ENCODE measurements at regions not wholly inside any gene's neighbourhood (a gene's known extent, or its start where the extent isn't known, plus 50 kb on each side); places are given as distances from the start of the nearest gene placed in this dataset.

GRCh38 chr6:115441651-115442050, 619.0 kb downstream of the FRK start:
- Histone ChIP-seq H3K9me3 (ENCODE audit: control insufficient read depth in 1 of 2, insufficient read depth in 1 of 2, low read depth in 1 of 2, low read length in 2 of 2) (no peaks in the 10 kb centered on the region), H4K20me1 (ENCODE audit: insufficient read depth) (no peaks in the 10 kb centered on the region), H3K9ac (ENCODE audit: low read length) (no peak overlapping the region), H3K27me3 (ENCODE audit: insufficient read depth, low read length) (0 out of 2 replicates have a peak, but pooled peaks cover 4% of the 10 kb centered on the region), H3K27ac (ENCODE audit: low read depth, low read length) (no peak overlapping the region), H3K36me3 (ENCODE audit: control insufficient read depth in 1 of 2, insufficient read depth in 2 of 2, low read length in 2 of 2) (no peaks in the 10 kb centered on the region), H3K4me1 (ENCODE audit: control insufficient read depth in 1 of 2, insufficient read depth in 2 of 2, low read length in 2 of 2) (no peaks in the 10 kb centered on the region), H3K4me3 (replicated peaks in 1 of 2; ENCODE audit: low read depth in 1 of 2, low read length in 2 of 2) (no peak overlapping the region), H3K79me2 (ENCODE audit: insufficient read depth, low read length) (no peaks in the 10 kb centered on the region), H3K4me2 (ENCODE audit: low read length) (no peak overlapping the region), H2AFZ (ENCODE audit: low read depth, low read length, poor library complexity, severe bottlenecking) (no peak overlapping the region), H3K9me2 (ENCODE audit: insufficient read depth) (no peaks in the 10 kb centered on the region)
- ChIA-PET POLR2A (no interaction called here), CTCF (no interaction called here), RAD21 (ENCODE audit: low non-redundant PET in 1 of 2, low total read pairs in 2 of 2, uncharacterized antibody in 2 of 2, unreplicated experiment in 2 of 2) (no interaction called here)
- intact Hi-C loops (cut with micrococcal nuclease): no loop called here
- DNase-seq (ENCODE audit: low read depth, low spot score) (no peak), ATAC-seq (no peak)
- no peak for TF ChIP-seq EZH2phosphoT487 (IDR thresholded peaks at IDR 0.05; ENCODE audit: borderline replicate concordance)
- BruUV-seq (replicated peaks): no TSS peak

DNA sequence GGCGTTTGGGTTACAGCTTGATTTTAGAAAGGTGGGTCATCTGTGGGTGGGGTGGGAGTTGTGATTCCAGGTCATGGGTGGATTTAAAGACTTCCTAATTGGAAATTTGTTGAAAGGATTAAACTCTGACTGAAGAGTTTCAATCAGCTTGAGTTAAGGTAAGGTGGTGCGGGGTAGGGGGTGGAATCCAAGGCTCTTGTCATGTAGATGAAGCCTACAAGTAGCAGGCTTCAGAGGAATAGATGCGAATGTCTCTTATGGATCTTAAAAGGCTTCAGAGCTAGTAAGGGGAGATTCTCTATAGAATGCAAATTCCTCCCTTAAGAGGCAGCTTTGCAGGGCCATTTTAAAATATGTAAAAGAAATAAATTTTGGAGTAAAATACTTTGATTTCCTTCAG, 645.3 kb downstream of the FRK start:
- DNase-seq (ENCODE audit: low read depth, low spot score) (no peak), ATAC-seq (no peak)
- ChIA-PET POLR2A (no interaction called here), CTCF (no interaction called here), RAD21 (ENCODE audit: low non-redundant PET in 1 of 2, low total read pairs in 2 of 2, uncharacterized antibody in 2 of 2, unreplicated experiment in 2 of 2) (no interaction called here)
- TF ChIP-seq CEBPB (IDR thresholded peaks at IDR 0.05; ENCODE audit: low read depth) (no peak), POLR2AphosphoS5 (IDR thresholded peaks at IDR 0.05; ENCODE audit: low read depth, low read length) (no peak), SIN3A (IDR thresholded peaks at IDR 0.05; ENCODE audit: low read depth) (no peak), YY1 (IDR thresholded peaks at IDR 0.05; ENCODE audit: extremely low read depth, insufficient replicate concordance, low read depth, low read length) (no peak), REST (IDR thresholded peaks at IDR 0.05; ENCODE audit: low read depth) (no peak), JUND (IDR thresholded peaks at IDR 0.05) (no peak)
- TF ChIP-seq, protein P1, sequence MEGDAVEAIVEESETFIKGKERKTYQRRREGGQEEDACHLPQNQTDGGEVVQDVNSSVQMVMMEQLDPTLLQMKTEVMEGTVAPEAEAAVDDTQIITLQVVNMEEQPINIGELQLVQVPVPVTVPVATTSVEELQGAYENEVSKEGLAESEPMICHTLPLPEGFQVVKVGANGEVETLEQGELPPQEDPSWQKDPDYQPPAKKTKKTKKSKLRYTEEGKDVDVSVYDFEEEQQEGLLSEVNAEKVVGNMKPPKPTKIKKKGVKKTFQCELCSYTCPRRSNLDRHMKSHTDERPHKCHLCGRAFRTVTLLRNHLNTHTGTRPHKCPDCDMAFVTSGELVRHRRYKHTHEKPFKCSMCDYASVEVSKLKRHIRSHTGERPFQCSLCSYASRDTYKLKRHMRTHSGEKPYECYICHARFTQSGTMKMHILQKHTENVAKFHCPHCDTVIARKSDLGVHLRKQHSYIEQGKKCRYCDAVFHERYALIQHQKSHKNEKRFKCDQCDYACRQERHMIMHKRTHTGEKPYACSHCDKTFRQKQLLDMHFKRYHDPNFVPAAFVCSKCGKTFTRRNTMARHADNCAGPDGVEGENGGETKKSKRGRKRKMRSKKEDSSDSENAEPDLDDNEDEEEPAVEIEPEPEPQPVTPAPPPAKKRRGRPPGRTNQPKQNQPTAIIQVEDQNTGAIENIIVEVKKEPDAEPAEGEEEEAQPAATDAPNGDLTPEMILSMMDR (IDR thresholded peaks at IDR 0.05 in 2 of 3, conservative IDR thresholded peaks at IDR 0.05 in 1 of 3; ENCODE audit: borderline replicate concordance in 1 of 3, insufficient read depth in 1 of 3, low read depth in 2 of 3, low read length in 2 of 3): no peak
- TF ChIP-seq, protein P2, sequence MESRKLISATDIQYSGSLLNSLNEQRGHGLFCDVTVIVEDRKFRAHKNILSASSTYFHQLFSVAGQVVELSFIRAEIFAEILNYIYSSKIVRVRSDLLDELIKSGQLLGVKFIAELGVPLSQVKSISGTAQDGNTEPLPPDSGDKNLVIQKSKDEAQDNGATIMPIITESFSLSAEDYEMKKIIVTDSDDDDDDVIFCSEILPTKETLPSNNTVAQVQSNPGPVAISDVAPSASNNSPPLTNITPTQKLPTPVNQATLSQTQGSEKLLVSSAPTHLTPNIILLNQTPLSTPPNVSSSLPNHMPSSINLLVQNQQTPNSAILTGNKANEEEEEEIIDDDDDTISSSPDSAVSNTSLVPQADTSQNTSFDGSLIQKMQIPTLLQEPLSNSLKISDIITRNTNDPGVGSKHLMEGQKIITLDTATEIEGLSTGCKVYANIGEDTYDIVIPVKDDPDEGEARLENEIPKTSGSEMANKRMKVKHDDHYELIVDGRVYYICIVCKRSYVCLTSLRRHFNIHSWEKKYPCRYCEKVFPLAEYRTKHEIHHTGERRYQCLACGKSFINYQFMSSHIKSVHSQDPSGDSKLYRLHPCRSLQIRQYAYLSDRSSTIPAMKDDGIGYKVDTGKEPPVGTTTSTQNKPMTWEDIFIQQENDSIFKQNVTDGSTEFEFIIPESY (IDR thresholded peaks at IDR 0.05; ENCODE audit: extremely low read depth, insufficient replicate concordance, low read length): no peak
- H3K9me3 ChIP-seq (ENCODE audit: control insufficient read depth in 1 of 2, insufficient read depth in 1 of 2, low read depth in 1 of 2, low read length in 2 of 2): no peaks in the 10 kb centered on the region
- intact Hi-C loops (cut with micrococcal nuclease): no loop called here
- H3K4me3 ChIP-seq (replicated peaks in 1 of 2; ENCODE audit: low read depth in 1 of 2, low read length in 2 of 2): no peak overlapping the region
- no peaks in the 10 kb centered on the region for H3K36me3 ChIP-seq (ENCODE audit: control insufficient read depth in 1 of 2, insufficient read depth in 2 of 2, low read length in 2 of 2)
- H4K20me1 ChIP-seq (ENCODE audit: insufficient read depth): no peaks in the 10 kb centered on the region
- no peaks in the 10 kb centered on the region for H3K9me2 ChIP-seq (ENCODE audit: insufficient read depth)
- no peaks in the 10 kb centered on the region for H3K79me2 ChIP-seq (ENCODE audit: insufficient read depth, low read length)
- no TSS peak for BruUV-seq (replicated peaks)
- H3K4me2 ChIP-seq (ENCODE audit: low read length): no peak overlapping the region
- H2AFZ ChIP-seq (ENCODE audit: low read depth, low read length, poor library complexity, severe bottlenecking): no peak overlapping the region
- H3K4me1 ChIP-seq (ENCODE audit: control insufficient read depth in 1 of 2, insufficient read depth in 2 of 2, low read length in 2 of 2): no peaks in the 10 kb centered on the region
- H3K27ac ChIP-seq (ENCODE audit: low read depth, low read length): no peak overlapping the region
- H3K9ac ChIP-seq (ENCODE audit: low read length): no peak overlapping the region
- H3K27me3 ChIP-seq (ENCODE audit: insufficient read depth, low read length): no peaks in the 10 kb centered on the region
